ENCODE measurements at regions not wholly inside any gene's neighbourhood (a gene's known extent, or its start where the extent isn't known, plus 50 kb on each side); places are given as distances from the start of the nearest gene placed in this dataset.
A peak's percentile ranks its signal among the peaks of the same experiment; 100 is the strongest.

- H3K27ac Mint-ChIP-seq (ENCODE audit: unreplicated experiment) = no peak overlapping the region
- TF ChIP-seq, protein P1, sequence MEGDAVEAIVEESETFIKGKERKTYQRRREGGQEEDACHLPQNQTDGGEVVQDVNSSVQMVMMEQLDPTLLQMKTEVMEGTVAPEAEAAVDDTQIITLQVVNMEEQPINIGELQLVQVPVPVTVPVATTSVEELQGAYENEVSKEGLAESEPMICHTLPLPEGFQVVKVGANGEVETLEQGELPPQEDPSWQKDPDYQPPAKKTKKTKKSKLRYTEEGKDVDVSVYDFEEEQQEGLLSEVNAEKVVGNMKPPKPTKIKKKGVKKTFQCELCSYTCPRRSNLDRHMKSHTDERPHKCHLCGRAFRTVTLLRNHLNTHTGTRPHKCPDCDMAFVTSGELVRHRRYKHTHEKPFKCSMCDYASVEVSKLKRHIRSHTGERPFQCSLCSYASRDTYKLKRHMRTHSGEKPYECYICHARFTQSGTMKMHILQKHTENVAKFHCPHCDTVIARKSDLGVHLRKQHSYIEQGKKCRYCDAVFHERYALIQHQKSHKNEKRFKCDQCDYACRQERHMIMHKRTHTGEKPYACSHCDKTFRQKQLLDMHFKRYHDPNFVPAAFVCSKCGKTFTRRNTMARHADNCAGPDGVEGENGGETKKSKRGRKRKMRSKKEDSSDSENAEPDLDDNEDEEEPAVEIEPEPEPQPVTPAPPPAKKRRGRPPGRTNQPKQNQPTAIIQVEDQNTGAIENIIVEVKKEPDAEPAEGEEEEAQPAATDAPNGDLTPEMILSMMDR (IDR thresholded peaks at IDR 0.05; ENCODE audit: unreplicated experiment) = no peak
- H3K9me3 Mint-ChIP-seq (ENCODE audit: unreplicated experiment) = no peaks in the 10 kb centered on the region
- H3K4me1 Mint-ChIP-seq (ENCODE audit: unreplicated experiment) = no peaks in the 10 kb centered on the region
- DNase-seq (ENCODE audit: low spot score) = no peak
- H3K36me3 Mint-ChIP-seq (ENCODE audit: low read depth, unreplicated experiment) = no peaks in the 10 kb centered on the region
- H3K27me3 Mint-ChIP-seq (ENCODE audit: unreplicated experiment) = no peaks in the 10 kb centered on the region
- no peak overlapping the region for H3K4me3 Mint-ChIP-seq (ENCODE audit: unreplicated experiment)
Measured at GRCh38 chr6:50120300-50120699, 70.6 kb upstream of the DEFB112 start.

- Mint-ChIP-seq H3K36me3 (ENCODE audit: low read depth, unreplicated experiment) (no peaks in the 10 kb centered on the region), H3K4me1 (ENCODE audit: unreplicated experiment) (no peaks in the 10 kb centered on the region), H3K27ac (ENCODE audit: unreplicated experiment) (no peak overlapping the region), H3K27me3 (ENCODE audit: unreplicated experiment) (no peaks in the 10 kb centered on the region), H3K9me3 (ENCODE audit: unreplicated experiment) (no peaks in the 10 kb centered on the region), H3K4me3 (ENCODE audit: unreplicated experiment) (no peak overlapping the region)
- TF ChIP-seq, protein P1 (IDR thresholded peaks at IDR 0.05; ENCODE audit: unreplicated experiment) = no peak
- DNase-seq (ENCODE audit: low spot score) = no peak
Measured at GRCh38 chr6:50123688-50124087, 74.0 kb upstream of the DEFB112 start.

- H3K36me3 Mint-ChIP-seq (ENCODE audit: low read depth, unreplicated experiment) = no peaks in the 10 kb centered on the region
- H3K4me3 Mint-ChIP-seq (ENCODE audit: unreplicated experiment) = no peak overlapping the region
- H3K27ac Mint-ChIP-seq (ENCODE audit: unreplicated experiment) = no peak overlapping the region
- no peaks in the 10 kb centered on the region for H3K27me3 Mint-ChIP-seq (ENCODE audit: unreplicated experiment)
- TF ChIP-seq, protein P1 (IDR thresholded peaks at IDR 0.05; ENCODE audit: unreplicated experiment) = no peak
- no peak for DNase-seq (ENCODE audit: low spot score)
- no peaks in the 10 kb centered on the region for H3K4me1 Mint-ChIP-seq (ENCODE audit: unreplicated experiment)
- H3K9me3 Mint-ChIP-seq (ENCODE audit: unreplicated experiment) = no peaks in the 10 kb centered on the region
Measured at GRCh38 chr6:50124572-50124971, 74.8 kb upstream of the DEFB112 start.

DNA sequence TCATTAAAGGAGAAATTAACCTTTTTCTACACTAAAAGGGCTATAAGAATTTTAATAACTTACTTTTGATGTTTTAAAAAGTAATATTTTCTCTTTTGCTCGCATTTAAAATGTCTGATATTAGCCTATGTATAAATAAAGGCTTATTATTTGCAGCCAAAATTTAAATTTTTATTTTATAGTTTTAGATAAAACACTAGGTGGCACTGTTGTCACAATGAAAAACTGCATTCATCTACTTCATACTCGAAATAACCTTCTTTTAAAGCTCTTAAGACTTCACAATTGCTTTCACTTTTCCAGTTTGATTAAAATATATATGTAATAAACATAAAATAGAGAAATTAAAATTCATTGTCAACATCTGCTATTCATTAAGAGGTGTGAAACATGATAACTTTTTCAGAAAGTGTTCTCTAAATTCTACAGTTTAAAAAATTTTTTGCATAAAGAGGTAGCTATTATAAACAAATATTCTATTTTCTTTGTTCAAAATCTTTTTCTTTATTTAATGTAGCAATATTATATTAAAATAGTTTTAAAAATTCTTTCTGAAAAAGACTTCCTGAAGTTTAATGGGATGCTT lies 78.8 kb upstream of the DEFB112 start:
- H3K27ac Mint-ChIP-seq (ENCODE audit: unreplicated experiment) = no peak overlapping the region
- no peak overlapping the region for H3K4me3 Mint-ChIP-seq (ENCODE audit: unreplicated experiment)
- no peaks in the 10 kb centered on the region for H3K9me3 Mint-ChIP-seq (ENCODE audit: unreplicated experiment)
- no peak for DNase-seq (ENCODE audit: low spot score)
- TF ChIP-seq, protein P1 (IDR thresholded peaks at IDR 0.05; ENCODE audit: unreplicated experiment) = peak; percentile 94
- no peaks in the 10 kb centered on the region for H3K4me1 Mint-ChIP-seq (ENCODE audit: unreplicated experiment)
- H3K27me3 Mint-ChIP-seq (ENCODE audit: unreplicated experiment) = no peaks in the 10 kb centered on the region
- no peaks in the 10 kb centered on the region for H3K36me3 Mint-ChIP-seq (ENCODE audit: low read depth, unreplicated experiment)

GRCh38 chr6:50135968-50136367 lies 86.2 kb upstream of the DEFB112 start:
- TF ChIP-seq, protein P1 (IDR thresholded peaks at IDR 0.05; ENCODE audit: unreplicated experiment) = no peak
- H3K4me3 Mint-ChIP-seq (ENCODE audit: unreplicated experiment) = no peak overlapping the region
- H3K27ac Mint-ChIP-seq (ENCODE audit: unreplicated experiment) = no peak overlapping the region
- H3K4me1 Mint-ChIP-seq (ENCODE audit: unreplicated experiment) = no peaks in the 10 kb centered on the region
- no peaks in the 10 kb centered on the region for H3K27me3 Mint-ChIP-seq (ENCODE audit: unreplicated experiment)
- no peaks in the 10 kb centered on the region for H3K36me3 Mint-ChIP-seq (ENCODE audit: low read depth, unreplicated experiment)
- H3K9me3 Mint-ChIP-seq (ENCODE audit: unreplicated experiment) = no peaks in the 10 kb centered on the region
- DNase-seq (ENCODE audit: low spot score) = no peak

Measured in endothelial cell (in vitro differentiated cells).